H1 (cell line): ENCODE measurements at regions not wholly inside any gene's neighbourhood (a gene's known extent, or its start where the extent isn't known, plus 50 kb on each side); places are given as distances from the start of the nearest gene placed in this dataset.

Experiments
- CTCF ChIA-PET: fragments of 300-600 bp; sonication (Branson Sonifier 250); formaldehyde crosslinking; loops from one replicate; lab custom pipeline; 2021; ENCODE audit not compliant: partially characterized antibody; lab: Charles Lee
- POLR2A ChIA-PET: fragments of 300-600 bp; sonication (Branson Sonifier 250); formaldehyde crosslinking; loops from one replicate; lab custom pipeline; 2021; ENCODE audit warnings: inconsistent platforms; ENCODE audit not compliant: partially characterized antibody; lab: Charles Lee
- DNase-seq, 2 experiments: peaks; one replicate each; pipeline versions ENCODE4 v3.0.0 to v3.0.0-alpha.2; 2010 to 2022; ENCODE audit warnings: low spot score in 2 of 2, low read depth in 1 of 2, mixed read lengths in 1 of 2
- FAIRE-seq: peaks from 2 replicates; lab custom pipeline; 2011; peaks lifted over from hg19 to GRCh38; lab: Jason Lieb, UNC
- H2AFZ ChIP-seq: 2 replicates; pipeline ENCODE4 v1.8.1; 2012; ENCODE audit warnings: low read length, inconsistent platforms
- H2AK5ac ChIP-seq: 2 replicates; pipeline ENCODE4 v1.6.1; 2013; ENCODE audit warnings: low read depth, low read length
- H2BK120ac ChIP-seq: replicated peaks from 2 replicates; pipeline ENCODE3; 2013; ENCODE audit warnings: low read depth, low read length, inconsistent platforms
- H2BK12ac ChIP-seq: 2 replicates; pipeline ENCODE4 v1.6.1; 2013; ENCODE audit warnings: low read depth, low read length
- H2BK15ac ChIP-seq: 2 replicates; pipeline ENCODE4 v1.6.1; 2013; ENCODE audit warnings: low read length
- H2BK20ac ChIP-seq: 2 replicates; pipeline ENCODE4 v1.6.1; 2013; ENCODE audit warnings: low read length
- H2BK5ac ChIP-seq: 2 replicates; pipeline ENCODE4 v1.6.1; 2013; ENCODE audit warnings: low read depth, low read length
- H3K14ac ChIP-seq: 2 replicates; pipeline ENCODE4 v1.6.1; 2013; ENCODE audit warnings: inconsistent platforms; ENCODE audit not compliant: insufficient read length
- H3K18ac ChIP-seq: 2 replicates; pipeline ENCODE4 v1.6.1; 2013; ENCODE audit warnings: low read length; ENCODE audit errors: extremely low read depth
- H3K23ac ChIP-seq: 2 replicates; pipeline ENCODE4 v1.6.1; 2013; ENCODE audit warnings: inconsistent platforms; ENCODE audit not compliant: insufficient read length
- H3K23me2 ChIP-seq: 2 replicates; pipeline ENCODE4 v1.6.1; 2013; ENCODE audit warnings: low read depth, low read length
- H3K27ac ChIP-seq: 2 replicates; pipeline ENCODE4 v1.6.1; 2011; ENCODE audit warnings: low read depth, low read length, inconsistent platforms
- H3K27me3 ChIP-seq, 4 experiments: replicated peaks in 1 of 4; 1 replicate in 1 of 4; 2 replicates in 3 of 4; pipeline versions ENCODE4 v1.6.1 to v1.8.1; 2011 to 2013; ENCODE audit warnings: low read length in 3 of 4, mild to moderate bottlenecking in 3 of 4, inconsistent platforms in 2 of 4, mixed read lengths in 2 of 4, moderate library complexity in 1 of 4; ENCODE audit not compliant: control insufficient read depth in 3 of 4, insufficient read depth in 3 of 4; ENCODE audit errors: extremely low read depth in 1 of 4
- H3K36me3 ChIP-seq, 4 experiments: 2 replicates each; pipeline versions ENCODE4 v1.6.1 to v1.8.1; 2011 to 2013; ENCODE audit warnings: mild to moderate bottlenecking in 4 of 4, low read length in 3 of 4, moderate library complexity in 2 of 4, control low read depth in 1 of 4, inconsistent platforms in 1 of 4; ENCODE audit not compliant: insufficient read depth in 4 of 4, control insufficient read depth in 2 of 4
- H3K4ac ChIP-seq: replicated peaks from 2 replicates; pipeline ENCODE3; 2013; ENCODE audit warnings: low read length, low read depth, mixed read lengths, inconsistent platforms; ENCODE audit not compliant: insufficient read length
- H3K4me1 ChIP-seq, 4 experiments: replicated peaks in 1 of 4; 1 replicate in 1 of 4; 2 replicates in 3 of 4; pipeline versions ENCODE4 v1.6.1 to v1.8.1; 2011 to 2013; ENCODE audit warnings: low read length in 3 of 4, inconsistent platforms in 2 of 4, mixed read lengths in 1 of 4; ENCODE audit not compliant: insufficient read depth in 4 of 4, control insufficient read depth in 3 of 4
- H3K4me2 ChIP-seq, 2 experiments: 2 replicates each; pipeline versions ENCODE4 v1.6.1 to v1.8.1; 2011 to 2013; ENCODE audit warnings: low read depth in 2 of 2, low read length in 2 of 2, control low read depth in 1 of 2, inconsistent platforms in 1 of 2, mild to moderate bottlenecking in 1 of 2; ENCODE audit not compliant: insufficient read depth in 1 of 2
- H3K4me3 ChIP-seq, 4 experiments: fragments of 200-600, 300-600 bp in 1 of 4; sonication (generic), shearing (Covaris generic), sonication (Bioruptor Twin) in 1 of 4; 2 replicates each; pipeline versions ENCODE4 v1.5.1 to v1.8.1; 2011 to 2016; ENCODE audit warnings: low read length in 4 of 4, low read depth in 3 of 4, control low read depth in 2 of 4, inconsistent platforms in 2 of 4, mild to moderate bottlenecking in 2 of 4, mixed read lengths in 1 of 4, moderate library complexity in 1 of 4; ENCODE audit not compliant: insufficient read depth in 2 of 4; ENCODE audit errors: extremely low read depth in 1 of 4
- H3K56ac ChIP-seq: replicated peaks from 2 replicates; pipeline ENCODE3; 2013; ENCODE audit warnings: low read depth, mild to moderate bottlenecking, mixed read lengths, low read length, inconsistent platforms; ENCODE audit not compliant: insufficient read length
- H3K79me1 ChIP-seq: 2 replicates; pipeline ENCODE4 v1.6.1; 2013; ENCODE audit warnings: low read depth, low read length, control low read depth
- H3K79me2 ChIP-seq, 2 experiments: 2 replicates each; pipeline versions ENCODE4 v1.6.1 to v1.8.1; 2012 to 2013; ENCODE audit warnings: low read length in 2 of 2, mild to moderate bottlenecking in 2 of 2, inconsistent platforms in 1 of 2; ENCODE audit not compliant: insufficient read depth in 2 of 2, control insufficient read depth in 1 of 2
- H3K9ac ChIP-seq, 4 experiments: replicated peaks in 1 of 4; 1 replicate in 1 of 4; 2 replicates in 3 of 4; pipeline versions ENCODE4 v1.6.1 to v1.8.1; 2011 to 2013; ENCODE audit warnings: low read depth in 3 of 4, low read length in 3 of 4, control low read depth in 2 of 4, mild to moderate bottlenecking in 2 of 4, moderate library complexity in 2 of 4, inconsistent platforms in 1 of 4; ENCODE audit errors: extremely low read depth in 1 of 4
- H3K9me3 ChIP-seq, 2 experiments: 2 replicates each; pipeline versions ENCODE4 v1.6.1 to v1.8.1; 2012 to 2013; ENCODE audit warnings: mild to moderate bottlenecking in 2 of 2, moderate library complexity in 2 of 2, control low read depth in 1 of 2, inconsistent platforms in 1 of 2, low read depth in 1 of 2, low read length in 1 of 2, mixed read lengths in 1 of 2; ENCODE audit not compliant: insufficient read depth in 2 of 2
- H4K20me1 ChIP-seq, 2 experiments: replicated peaks in 1 of 2; 2 replicates each; pipeline versions ENCODE3 to v1.8.1; 2011 to 2013; ENCODE audit warnings: inconsistent platforms in 2 of 2, low read length in 2 of 2, mild to moderate bottlenecking in 1 of 2; ENCODE audit not compliant: insufficient read depth in 2 of 2, control insufficient read depth in 1 of 2
- H4K5ac ChIP-seq: 2 replicates; pipeline ENCODE4 v1.6.1; 2013; ENCODE audit warnings: low read length, low read depth, mixed read lengths, inconsistent platforms; ENCODE audit not compliant: insufficient read length
- H4K8ac ChIP-seq: 2 replicates; pipeline ENCODE4 v1.8.0; 2013; ENCODE audit warnings: mild to moderate bottlenecking, moderate library complexity, low read length, inconsistent platforms; ENCODE audit not compliant: insufficient read depth; ENCODE audit errors: extremely low read depth
- H4K91ac ChIP-seq: replicated peaks from 2 replicates; pipeline ENCODE3; 2013; ENCODE audit warnings: low read length, mixed read lengths, inconsistent platforms; ENCODE audit not compliant: insufficient read length
- CHD1 ChIP-seq: IDR thresholded peaks from 2 replicates; pipeline ENCODE4 v1.6.1; 2012; ENCODE audit warnings: low read depth, low read length, improper control_type of control experiment
- GTF2F1 ChIP-seq: IDR thresholded peaks from 2 replicates; pipeline ENCODE4 v1.6.1; 2012; ENCODE audit warnings: low read depth, low read length, improper control_type of control experiment, borderline replicate concordance
- JUND ChIP-seq: IDR thresholded peaks from 2 replicates; pipeline ENCODE4 v1.6.1; 2011; ENCODE audit warnings: mild to moderate bottlenecking, improper control_type of control experiment, low read length
- KDM1A ChIP-seq: fragments of 200-600, 300-600 bp; sonication (generic); IDR thresholded peaks from 2 replicates; pipeline ENCODE4 v1.7.1; 2016; ENCODE audit warnings: mild to moderate bottlenecking, low read length, borderline replicate concordance
- NRF1 ChIP-seq: IDR thresholded peaks from 2 replicates; pipeline ENCODE4 v1.6.1; 2011; ENCODE audit warnings: mild to moderate bottlenecking, low read depth, low read length, improper control_type of control experiment
- POLR2A ChIP-seq, 2 experiments: IDR thresholded peaks; 1 replicate in 1 of 2; 2 replicates in 1 of 2; pipeline ENCODE4 v1.6.1; 2011; ENCODE audit warnings: low read depth in 2 of 2, low read length in 2 of 2, mild to moderate bottlenecking in 2 of 2; ENCODE audit errors: control extremely low read depth in 1 of 2
- RFX5 ChIP-seq: IDR thresholded peaks from 2 replicates; pipeline ENCODE4 v1.6.1; 2011; ENCODE audit warnings: low read depth, low read length, improper control_type of control experiment, borderline replicate concordance
- SIX5 ChIP-seq: IDR thresholded peaks from 2 replicates; pipeline ENCODE4 v1.6.1; 2011; ENCODE audit warnings: mild to moderate bottlenecking, low read depth, low read length
- TAF7 ChIP-seq: optimal IDR thresholded peaks from 2 replicates; pipeline ENCODE3; 2011; ENCODE audit warnings: low read depth, mild to moderate bottlenecking, inconsistent platforms, low read length, moderate library complexity, borderline replicate concordance
- TBP ChIP-seq: IDR thresholded peaks from 2 replicates; pipeline ENCODE4 v1.6.1; 2011; ENCODE audit warnings: low read depth, low read length, improper control_type of control experiment
- ZNF274 ChIP-seq: IDR thresholded peaks from 2 replicates; pipeline ENCODE4 v1.7.0; 2012; ENCODE audit warnings: low read length, borderline replicate concordance; ENCODE audit errors: extremely low read depth
- WGBS, 2 experiments: shearing (Covaris generic) in 1 of 2; methylation state at CpG; one replicate each; pipeline versions ENCODE4 v1.1.6 to v1.1.7; 2013 to 2015; ENCODE audit warnings: low lambda C conversion rate in 2 of 2, mixed read lengths in 2 of 2, inconsistent platforms in 1 of 2, low coverage in 1 of 2, missing lambda C conversion rate in 1 of 2; ENCODE audit not compliant: insufficient replicate concordance in 2 of 2, insufficient coverage in 1 of 2, insufficient read length in 1 of 2; ENCODE audit errors: extremely low coverage in 1 of 2, missing lambda C conversion rate in 1 of 2; 5-methylcytosine and 5-hydroxymethylcytosine counted together
- TF ChIP-seq, protein P1 (sequence below), 3 experiments: IDR thresholded peaks; 1 replicate in 2 of 3; 2 replicates in 1 of 3; pipeline versions ENCODE4 v1.5.1 to v1.6.1; 2011; ENCODE audit warnings: low read length in 3 of 3, mild to moderate bottlenecking in 3 of 3, inconsistent platforms in 2 of 3, low read depth in 1 of 3, moderate library complexity in 1 of 3; ENCODE audit not compliant: insufficient read depth in 1 of 3; ENCODE audit errors: control extremely low read depth in 1 of 3
- TF ChIP-seq, protein P2 (sequence below): IDR thresholded peaks from 2 replicates; pipeline ENCODE4 v1.6.1; 2011; ENCODE audit warnings: low read depth, mild to moderate bottlenecking, low read length; ENCODE audit not compliant: insufficient read depth

DNA sequence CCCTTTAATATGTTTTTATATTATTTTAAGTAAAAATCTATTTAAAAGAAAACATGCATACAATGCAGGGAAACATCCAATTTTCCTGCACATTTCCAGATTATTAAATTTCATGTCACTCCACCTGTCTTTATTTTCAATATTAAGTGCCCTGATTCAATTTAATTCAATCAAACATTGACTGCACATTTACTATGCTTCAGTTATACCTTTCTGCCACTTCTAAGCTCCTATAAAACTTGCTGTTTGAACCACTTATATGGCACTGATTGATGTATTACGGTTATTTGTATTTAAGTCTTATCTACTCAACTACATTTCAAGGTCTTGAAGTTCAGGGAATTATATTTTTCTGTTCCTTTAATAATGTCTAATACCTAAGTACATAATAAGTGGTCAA, 198.0 kb downstream of the CAVIN4 start:
- Histone ChIP-seq H3K79me1 (no peaks in the 10 kb centered on the region), H3K4me1 (peaks cover 0 to 5% (median 2%) of the 10 kb centered on the region in 4 experiments; a peak in 2 of 7 replicates), H3K4me2 (no peak overlapping the region), H2BK15ac (no peak overlapping the region), H3K14ac (no peak overlapping the region), H2BK20ac (no peak overlapping the region), H4K20me1 (no peaks in the 10 kb centered on the region), H3K36me3 (no peaks in the 10 kb centered on the region), H3K4ac (no peak overlapping the region), H3K4me3 (no peak overlapping the region), H3K9ac (no peak overlapping the region), H4K91ac (no peak overlapping the region), H2BK5ac (no peak overlapping the region), H2BK12ac (no peak overlapping the region), H3K23ac (no peak overlapping the region), H3K9me3 (no peaks in the 10 kb centered on the region), H3K23me2 (no peaks in the 10 kb centered on the region), H3K79me2 (no peaks in the 10 kb centered on the region), H3K56ac (no peak overlapping the region), H4K8ac (no peak overlapping the region), H4K5ac (no peak overlapping the region), H3K18ac (no peak overlapping the region), H2BK120ac (no peak overlapping the region), H2AK5ac (no peak overlapping the region), H3K27ac (no peak overlapping the region), H2AFZ (no peak overlapping the region), H3K27me3 (no peaks in the 10 kb centered on the region)
- WGBS, 2 experiments = 89% methylated on average over 1 of the region's 1 CpG; no CpG with 5 or more reads in 1 of the 2 experiments
- ChIA-PET POLR2A (no interaction called here), CTCF (no interaction called here)
- FAIRE-seq (no peak), DNase-seq (no peak)
- TF ChIP-seq GTF2F1 (no peak), TBP (no peak), ZNF274 (no peak), NRF1 (no peak), POLR2A (IDR thresholded peaks at IDR 0.05; ENCODE audit: control extremely low read depth in 1 of 2, low read depth in 2 of 2, low read length in 2 of 2) (no peak), JUND (no peak), KDM1A (no peak), SIX5 (no peak), TAF7 (no peak), CHD1 (no peak), RFX5 (no peak)
- TF ChIP-seq, protein P1, sequence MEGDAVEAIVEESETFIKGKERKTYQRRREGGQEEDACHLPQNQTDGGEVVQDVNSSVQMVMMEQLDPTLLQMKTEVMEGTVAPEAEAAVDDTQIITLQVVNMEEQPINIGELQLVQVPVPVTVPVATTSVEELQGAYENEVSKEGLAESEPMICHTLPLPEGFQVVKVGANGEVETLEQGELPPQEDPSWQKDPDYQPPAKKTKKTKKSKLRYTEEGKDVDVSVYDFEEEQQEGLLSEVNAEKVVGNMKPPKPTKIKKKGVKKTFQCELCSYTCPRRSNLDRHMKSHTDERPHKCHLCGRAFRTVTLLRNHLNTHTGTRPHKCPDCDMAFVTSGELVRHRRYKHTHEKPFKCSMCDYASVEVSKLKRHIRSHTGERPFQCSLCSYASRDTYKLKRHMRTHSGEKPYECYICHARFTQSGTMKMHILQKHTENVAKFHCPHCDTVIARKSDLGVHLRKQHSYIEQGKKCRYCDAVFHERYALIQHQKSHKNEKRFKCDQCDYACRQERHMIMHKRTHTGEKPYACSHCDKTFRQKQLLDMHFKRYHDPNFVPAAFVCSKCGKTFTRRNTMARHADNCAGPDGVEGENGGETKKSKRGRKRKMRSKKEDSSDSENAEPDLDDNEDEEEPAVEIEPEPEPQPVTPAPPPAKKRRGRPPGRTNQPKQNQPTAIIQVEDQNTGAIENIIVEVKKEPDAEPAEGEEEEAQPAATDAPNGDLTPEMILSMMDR (IDR thresholded peaks at IDR 0.05; ENCODE audit: control extremely low read depth in 1 of 3, insufficient read depth in 1 of 3, low read depth in 1 of 3, low read length in 3 of 3) = no peak
- TF ChIP-seq, protein P2, sequence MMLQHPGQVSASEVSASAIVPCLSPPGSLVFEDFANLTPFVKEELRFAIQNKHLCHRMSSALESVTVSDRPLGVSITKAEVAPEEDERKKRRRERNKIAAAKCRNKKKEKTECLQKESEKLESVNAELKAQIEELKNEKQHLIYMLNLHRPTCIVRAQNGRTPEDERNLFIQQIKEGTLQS = no peak
